ENCODE measurements at regions not wholly inside any gene's neighbourhood (a gene's known extent, or its start where the extent isn't known, plus 50 kb on each side); places are given as distances from the start of the nearest gene placed in this dataset.

DNA sequence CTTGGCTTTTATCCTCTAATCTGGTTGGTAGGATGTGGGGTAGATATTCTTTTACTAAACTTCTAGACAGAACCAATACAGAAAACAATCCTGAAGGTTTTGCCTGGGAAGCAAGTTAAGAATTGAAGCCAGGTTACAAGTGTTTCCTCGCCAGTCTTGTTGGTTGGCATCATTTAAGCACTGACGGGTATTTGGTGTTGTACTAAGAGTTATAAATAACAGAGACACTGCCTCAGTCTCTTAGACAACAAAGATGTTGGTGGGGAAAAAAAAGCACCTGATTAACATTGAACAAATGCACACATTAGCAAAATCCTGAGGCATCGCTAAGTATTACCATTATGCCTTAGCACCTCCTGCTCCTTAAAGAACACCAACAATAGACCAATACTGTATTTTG lies 272.2 kb downstream of the BRINP2 start:
- ATAC-seq (no peak), DNase-seq (no peak)
- no peaks in the 10 kb centered on the region for H3K9me3 ChIP-seq (ENCODE audit: low read length)
- no peaks in the 10 kb centered on the region for H3F3A ChIP-seq (ENCODE audit: low read length, unreplicated experiment)
- H3K4me3 ChIP-seq (ENCODE audit: low read length) = no peak overlapping the region
- H3K27ac ChIP-seq (ENCODE audit: low read length) = no peak overlapping the region
- BruUV-seq (replicated peaks) = no TSS peak
- H3K9me2 ChIP-seq (replicated peaks; ENCODE audit: low read length) = no peaks in the 10 kb centered on the region
- H2AFZ ChIP-seq (ENCODE audit: low read length) = no peak overlapping the region
- no peaks in the 10 kb centered on the region for H3K79me2 ChIP-seq (ENCODE audit: low read length)
- no peaks in the 10 kb centered on the region for H3K36me3 ChIP-seq (ENCODE audit: low read depth, low read length)
- TF ChIP-seq EZH2phosphoT487 (IDR thresholded peaks at IDR 0.05; ENCODE audit: borderline replicate concordance, low read length) = no peak
- no peak for TF ChIP-seq CTCF (conservative IDR thresholded peaks at IDR 0.05; ENCODE audit: low read depth, low read length)
- no peak for TF ChIP-seq EZH2 (IDR thresholded peaks at IDR 0.05; ENCODE audit: low read length, unreplicated experiment)
- ChIA-PET POLR2A (ENCODE audit: unreplicated experiment) (no interaction called here), CTCF (no interaction called here)
- H3K4me1 ChIP-seq (ENCODE audit: insufficient read depth, low read length) = no peaks in the 10 kb centered on the region
- intact Hi-C loops (cut with micrococcal nuclease) = no loop called here
- H3K9ac ChIP-seq (ENCODE audit: low read length) = no peak overlapping the region
- no peaks in the 10 kb centered on the region for H4K20me1 ChIP-seq (ENCODE audit: low read length)
- H3K27me3 ChIP-seq (ENCODE audit: low read length) = no peaks in the 10 kb centered on the region
- no peak overlapping the region for H3K4me2 ChIP-seq (ENCODE audit: low read length)

GRCh38 chr1:177442584-177442983 lies 271.8 kb downstream of the BRINP2 start:
- Histone ChIP-seq H3K9me3 (ENCODE audit: low read length) (no peaks in the 10 kb centered on the region), H3K9ac (ENCODE audit: low read length) (no peak overlapping the region), H3K9me2 (replicated peaks; ENCODE audit: low read length) (no peaks in the 10 kb centered on the region), H3K4me2 (ENCODE audit: low read length) (no peak overlapping the region), H3K36me3 (ENCODE audit: low read depth, low read length) (no peaks in the 10 kb centered on the region), H4K20me1 (ENCODE audit: low read length) (no peaks in the 10 kb centered on the region), H2AFZ (ENCODE audit: low read length) (no peak overlapping the region), H3K27me3 (ENCODE audit: low read length) (no peaks in the 10 kb centered on the region), H3K4me3 (ENCODE audit: low read length) (no peak overlapping the region), H3K79me2 (ENCODE audit: low read length) (no peaks in the 10 kb centered on the region), H3K4me1 (ENCODE audit: insufficient read depth, low read length) (no peaks in the 10 kb centered on the region), H3F3A (ENCODE audit: low read length, unreplicated experiment) (no peaks in the 10 kb centered on the region), H3K27ac (ENCODE audit: low read length) (no peak overlapping the region)
- TF ChIP-seq EZH2phosphoT487 (IDR thresholded peaks at IDR 0.05; ENCODE audit: borderline replicate concordance, low read length) = no peak
- TF ChIP-seq CTCF (conservative IDR thresholded peaks at IDR 0.05; ENCODE audit: low read depth, low read length) = no peak
- TF ChIP-seq EZH2 (IDR thresholded peaks at IDR 0.05; ENCODE audit: low read length, unreplicated experiment) = no peak
- ChIA-PET CTCF (no interaction called here), POLR2A (ENCODE audit: unreplicated experiment) (no interaction called here)
- ATAC-seq = no peak
- no peak for DNase-seq
- no TSS peak for BruUV-seq (replicated peaks)
- intact Hi-C loops (cut with micrococcal nuclease) = no loop called here

GRCh38 chr1:177441281-177441680 lies 270.5 kb downstream of the BRINP2 start:
- intact Hi-C loops (cut with micrococcal nuclease) = no loop called here
- H4K20me1 ChIP-seq (ENCODE audit: low read length) = no peaks in the 10 kb centered on the region
- CTCF ChIA-PET = no interaction called here
- no peak overlapping the region for H2AFZ ChIP-seq (ENCODE audit: low read length)
- H3K4me3 ChIP-seq (ENCODE audit: low read length) = no peak overlapping the region
- no peak overlapping the region for H3K27ac ChIP-seq (ENCODE audit: low read length)
- no TSS peak for BruUV-seq (replicated peaks)
- H3K9me2 ChIP-seq (replicated peaks; ENCODE audit: low read length) = no peaks in the 10 kb centered on the region
- no peak overlapping the region for H3K9ac ChIP-seq (ENCODE audit: low read length)
- H3K36me3 ChIP-seq (ENCODE audit: low read depth, low read length) = no peaks in the 10 kb centered on the region
- TF ChIP-seq EZH2phosphoT487 (IDR thresholded peaks at IDR 0.05; ENCODE audit: borderline replicate concordance, low read length) (no peak), CTCF (conservative IDR thresholded peaks at IDR 0.05; ENCODE audit: low read depth, low read length) (no peak), EZH2 (IDR thresholded peaks at IDR 0.05; ENCODE audit: low read length, unreplicated experiment) (no peak)
- H3K9me3 ChIP-seq (ENCODE audit: low read length) = no peaks in the 10 kb centered on the region
- ATAC-seq (no peak), DNase-seq (no peak)
- POLR2A ChIA-PET (ENCODE audit: unreplicated experiment) = no interaction called here
- no peaks in the 10 kb centered on the region for H3F3A ChIP-seq (ENCODE audit: low read length, unreplicated experiment)
- no peaks in the 10 kb centered on the region for H3K27me3 ChIP-seq (ENCODE audit: low read length)
- H3K4me1 ChIP-seq (ENCODE audit: insufficient read depth, low read length) = no peaks in the 10 kb centered on the region
- H3K4me2 ChIP-seq (ENCODE audit: low read length) = no peak overlapping the region
- no peaks in the 10 kb centered on the region for H3K79me2 ChIP-seq (ENCODE audit: low read length)

Measured in PC-3 (cell line).